ENCODE measurements at regions not wholly inside any gene's neighbourhood (a gene's known extent, or its start where the extent isn't known, plus 50 kb on each side); places are given as distances from the start of the nearest gene placed in this dataset.
"Not testable (repeated sequence)": the region's sequence is repeated elsewhere in the genome, so short reads cannot be mapped to it uniquely, and the experiment has no call there.

- in situ Hi-C loops (cut with HindIII; ENCODE audit: low sequenced_read_pairs) = no loop called here
These were observed 204.0 kb upstream of the B3GAT1 start for GRCh38 chr11:134616038-134616437.

- in situ Hi-C loops (cut with HindIII; ENCODE audit: low sequenced_read_pairs) = no loop called here
These were observed 203.1 kb upstream of the B3GAT1 start for GRCh38 chr11:134615041-134615615.

GRCh38 chr11:134614141-134614540 is 202.1 kb upstream of the B3GAT1 start:
- in situ Hi-C loops (cut with HindIII; ENCODE audit: low sequenced_read_pairs) = no loop called here

- in situ Hi-C loops (cut with HindIII; ENCODE audit: low sequenced_read_pairs) = no loop called here
These were observed 201.6 kb upstream of the B3GAT1 start for GRCh38 chr11:134613646-134614045.

GRCh38 chr11:134612140-134613030 is 200.3 kb upstream of the B3GAT1 start:
- in situ Hi-C loops (cut with HindIII; ENCODE audit: low sequenced_read_pairs) = no loop called here

GRCh38 chr11:134611537-134611936 is 199.5 kb upstream of the B3GAT1 start:
- in situ Hi-C loops (cut with HindIII; ENCODE audit: low sequenced_read_pairs) = no loop called here

- in situ Hi-C loops (cut with HindIII; ENCODE audit: low sequenced_read_pairs) = no loop called here
These were observed 198.3 kb upstream of the B3GAT1 start for GRCh38 chr11:134610116-134610910.

GRCh38 chr11:134609361-134610115 is 197.5 kb upstream of the B3GAT1 start:
- in situ Hi-C loops (cut with HindIII; ENCODE audit: low sequenced_read_pairs) = no loop called here

- in situ Hi-C loops (cut with HindIII; ENCODE audit: low sequenced_read_pairs) = no loop called here
These were observed 196.1 kb upstream of the B3GAT1 start for GRCh38 chr11:134607963-134608750.

- in situ Hi-C loops (cut with HindIII; ENCODE audit: low sequenced_read_pairs) = no loop called here
These were observed 194.2 kb upstream of the B3GAT1 start for GRCh38 chr11:134606251-134606650.

- in situ Hi-C loops (cut with HindIII; ENCODE audit: low sequenced_read_pairs) = no loop called here
These were observed 192.8 kb upstream of the B3GAT1 start for GRCh38 chr11:134604886-134605285.

- in situ Hi-C loops (cut with HindIII; ENCODE audit: low sequenced_read_pairs) = no loop called here
These were observed 187.3 kb upstream of the B3GAT1 start for GRCh38 chr11:134599299-134599771.

- in situ Hi-C loops (cut with HindIII; ENCODE audit: low sequenced_read_pairs) = no loop called here
These were observed 186.3 kb upstream of the B3GAT1 start for GRCh38 chr11:134598368-134598767.

GRCh38 chr11:134597452-134597851 is 185.4 kb upstream of the B3GAT1 start:
- in situ Hi-C loops (cut with HindIII; ENCODE audit: low sequenced_read_pairs) = no loop called here

- in situ Hi-C loops (cut with HindIII; ENCODE audit: low sequenced_read_pairs) = no loop called here
These were observed 184.4 kb upstream of the B3GAT1 start for GRCh38 chr11:134596404-134596803.

GRCh38 chr11:134592391-134592990 is 180.4 kb upstream of the B3GAT1 start:
- in situ Hi-C loops (cut with HindIII; ENCODE audit: low sequenced_read_pairs) = no loop called here

GRCh38 chr11:134591338-134591737 is 179.3 kb upstream of the B3GAT1 start:
- in situ Hi-C loops (cut with HindIII; ENCODE audit: low sequenced_read_pairs) = no loop called here

- in situ Hi-C loops (cut with HindIII; ENCODE audit: low sequenced_read_pairs) = no loop called here
These were observed 177.1 kb upstream of the B3GAT1 start for GRCh38 chr11:134589129-134589528.

GRCh38 chr11:134588460-134589110 is 176.5 kb upstream of the B3GAT1 start:
- in situ Hi-C loops (cut with HindIII; ENCODE audit: low sequenced_read_pairs) = not testable (repeated sequence)
